ENCODE measurements at regions not wholly inside any gene's neighbourhood (a gene's known extent, or its start where the extent isn't known, plus 50 kb on each side); places are given as distances from the start of the nearest gene placed in this dataset.

DNA sequence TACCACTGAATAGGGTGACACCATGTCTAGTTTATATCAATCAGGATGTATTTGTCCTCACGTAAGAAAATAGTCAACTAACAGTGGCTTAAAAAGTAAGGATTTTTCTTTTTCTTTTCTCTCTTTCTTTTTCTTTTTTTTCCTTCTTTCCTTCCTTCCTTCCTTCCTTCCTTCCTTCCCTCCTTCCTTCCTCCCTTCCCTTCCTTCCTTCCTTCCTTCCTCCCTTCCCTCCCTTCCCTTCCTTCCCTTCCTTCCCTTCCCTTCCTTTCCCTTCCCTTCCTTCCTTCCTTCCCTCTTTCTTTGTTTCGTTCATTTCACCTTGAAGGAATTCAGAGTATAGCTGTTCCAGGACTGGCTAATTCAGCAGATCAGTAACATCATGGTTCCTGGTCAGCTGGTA, 83.2 kb downstream of the SOX4 start:
- TF ChIP-seq POLR2A (IDR thresholded peaks at IDR 0.05) (no peak), CTCF (IDR thresholded peaks at IDR 0.05) (no peak)

Measured in adrenal gland (tissue), 5 donors.